ENCODE measurements at regions not wholly inside any gene's neighbourhood (a gene's known extent, or its start where the extent isn't known, plus 50 kb on each side); places are given as distances from the start of the nearest gene placed in this dataset.
"Not testable (repeated sequence)": the region's sequence is repeated elsewhere in the genome, so short reads cannot be mapped to it uniquely, and the experiment has no call there.

DNA sequence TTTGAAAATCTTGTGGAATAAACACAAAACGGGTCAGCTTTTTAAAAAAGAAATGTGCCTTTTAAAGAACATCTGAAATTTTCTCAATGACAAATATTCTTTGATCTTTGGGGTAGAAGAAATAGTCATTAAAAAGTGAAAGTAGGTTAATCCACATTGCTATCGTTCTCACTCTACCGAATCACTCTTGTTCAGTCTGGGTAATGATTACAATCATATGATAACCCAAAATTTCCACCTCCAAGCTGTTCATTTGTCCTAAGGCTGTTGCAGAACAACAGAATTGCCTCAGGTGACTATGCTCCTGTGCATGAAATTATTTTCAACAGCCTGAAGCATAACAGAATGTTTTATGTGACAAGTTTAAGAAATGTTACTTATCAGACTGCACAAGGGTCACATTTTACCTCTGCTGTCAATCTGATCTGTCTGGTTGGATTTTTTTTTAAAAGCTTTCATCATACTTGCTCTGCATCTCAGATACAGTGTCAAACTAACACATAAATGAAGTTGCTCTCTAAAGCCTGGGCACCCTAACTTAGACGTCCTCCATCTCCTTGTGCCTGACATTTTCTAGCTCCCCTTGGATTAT, 227.3 kb downstream of the LURAP1L start:
- no peak for DNase-seq

DNA sequence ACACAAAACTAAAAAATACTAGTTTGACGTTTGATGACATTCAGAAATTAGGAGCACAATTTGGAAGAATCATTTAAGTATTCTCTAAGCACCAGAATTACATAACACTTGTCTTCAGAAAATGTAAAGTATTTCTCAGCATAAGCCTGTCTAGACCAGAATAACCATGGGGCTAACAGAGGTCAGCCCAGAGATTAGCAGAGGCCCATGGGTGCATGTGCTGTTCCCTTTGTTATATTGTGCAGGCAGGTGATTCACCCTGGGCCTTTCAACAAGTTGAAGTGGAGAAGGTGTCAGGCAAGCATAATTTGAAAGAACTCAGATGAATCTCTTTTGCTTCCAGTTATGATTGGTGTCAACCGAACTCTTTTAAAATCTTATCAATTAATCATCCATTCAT, 227.9 kb downstream of the LURAP1L start:
- DNase-seq, result no peak

DNA sequence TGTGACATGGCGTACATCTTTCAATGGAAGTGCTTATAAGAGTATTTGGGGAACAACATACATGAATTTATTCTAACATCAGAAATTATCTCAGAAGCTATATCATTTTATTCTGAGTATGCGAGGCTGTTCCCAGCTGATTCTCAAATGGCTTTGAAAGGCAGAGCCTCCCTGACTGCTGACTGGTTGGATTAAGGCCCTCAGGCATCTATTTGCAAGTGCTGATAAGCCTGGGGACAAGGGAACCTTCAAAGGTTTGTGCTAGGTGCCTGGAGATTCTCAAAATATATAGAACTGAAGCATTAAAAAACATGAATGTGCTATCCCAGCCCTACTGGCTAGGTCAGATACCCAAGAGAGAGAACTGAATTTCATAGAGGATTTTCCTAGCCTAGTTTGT, 235.1 kb downstream of the LURAP1L start:
- no peak for DNase-seq

DNA sequence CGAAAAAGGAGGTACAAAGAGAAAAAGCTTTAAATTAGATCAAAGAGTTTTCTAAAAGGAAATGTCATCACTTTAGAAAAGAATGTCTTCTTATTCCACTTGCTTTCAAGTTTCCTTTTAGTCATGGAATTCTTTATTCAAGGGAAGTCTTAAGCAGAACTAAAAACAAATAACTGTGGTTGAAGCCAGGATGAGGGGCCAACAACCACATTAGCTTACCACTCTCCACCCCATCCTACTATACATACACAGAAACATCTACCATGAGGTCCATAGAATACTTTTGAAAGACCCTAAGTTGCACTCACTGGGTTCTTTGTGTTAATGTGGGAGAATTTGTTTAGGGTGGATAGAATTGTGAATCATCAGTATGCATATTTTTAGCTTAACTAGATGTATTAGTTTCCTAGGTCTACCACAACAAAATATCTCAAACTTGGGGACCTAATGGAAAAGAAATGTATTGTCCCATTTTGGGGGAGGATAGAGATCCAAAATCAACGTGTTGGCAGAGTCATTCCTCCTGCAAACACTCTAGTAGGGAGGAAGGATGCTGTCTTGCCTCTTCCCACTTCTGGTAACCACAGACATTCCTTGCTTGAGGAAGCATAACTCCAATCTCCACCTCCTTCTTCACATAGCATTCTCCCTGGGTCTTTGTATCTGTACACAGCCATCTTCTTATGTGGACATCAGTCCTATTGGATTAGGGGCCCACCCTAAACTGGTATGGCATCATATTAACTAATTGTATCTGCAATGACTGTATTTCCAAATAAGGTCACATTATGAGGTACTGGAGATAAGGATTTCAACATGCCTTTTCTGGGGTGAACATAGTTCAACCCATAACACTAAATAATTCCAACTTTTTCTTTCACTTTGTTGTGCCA, 239.4 kb downstream of the LURAP1L start:
- no peak for DNase-seq

DNA sequence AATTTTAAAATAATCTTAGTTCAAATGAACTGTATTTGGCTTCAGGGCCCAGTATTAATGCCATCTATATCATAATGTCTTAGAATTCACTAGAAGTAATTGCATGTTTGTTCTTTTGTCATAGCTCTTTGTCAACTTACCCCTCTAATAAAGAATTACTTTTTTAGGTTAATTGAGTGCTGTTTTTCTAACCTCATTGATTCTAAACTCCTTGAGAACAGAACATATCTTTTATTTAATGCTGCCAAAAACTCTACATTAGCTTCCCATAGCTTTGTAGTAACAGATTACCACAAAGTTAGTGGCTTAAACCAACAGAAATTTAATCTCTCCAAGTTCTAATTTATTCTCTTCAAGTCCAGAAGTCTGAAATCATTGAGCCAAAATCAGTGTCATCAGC, 242.4 kb downstream of the LURAP1L start:
- DNase-seq, result no peak

DNA sequence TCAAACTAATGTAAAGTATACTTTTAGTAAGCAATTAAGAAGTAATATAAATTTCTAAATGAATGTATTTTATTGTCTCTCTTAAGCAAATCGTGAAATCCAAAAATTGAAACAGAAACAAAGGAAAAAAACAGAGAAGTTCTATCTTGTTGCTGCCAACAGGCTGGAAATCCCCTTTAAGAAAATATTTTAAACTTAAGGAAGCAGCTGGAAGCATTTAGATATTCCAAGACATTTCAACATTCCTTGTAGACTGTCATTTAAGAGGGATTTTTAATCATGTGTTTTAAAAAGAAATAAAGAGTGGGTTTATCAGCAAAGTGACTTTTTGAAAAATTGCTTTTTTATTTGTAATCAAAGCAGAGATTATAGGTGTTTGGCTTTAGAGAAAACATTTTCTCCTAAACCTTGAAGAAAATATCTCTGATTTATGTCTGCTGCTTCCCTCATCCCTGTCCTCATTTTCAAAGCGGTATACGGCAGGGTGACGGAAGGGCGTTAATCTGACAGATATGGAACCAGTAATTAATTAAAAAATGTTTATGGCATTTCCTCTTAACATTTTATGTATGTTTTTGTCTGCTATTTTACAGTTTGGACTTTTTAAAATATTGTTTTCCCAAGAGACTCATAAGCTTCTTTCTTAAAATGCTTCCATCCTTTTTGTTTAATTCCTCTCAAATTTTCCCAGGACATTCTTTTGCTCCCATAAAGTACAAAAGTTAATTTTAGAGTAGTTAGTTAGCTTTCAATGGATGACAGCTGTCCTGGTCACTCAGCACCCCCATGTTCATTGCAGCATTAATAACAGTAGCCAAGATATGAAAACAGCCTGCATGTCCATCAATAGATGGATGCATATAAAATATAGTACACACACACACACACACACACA, 245.6 kb downstream of the LURAP1L start:
- DNase-seq, result no peak

DNA sequence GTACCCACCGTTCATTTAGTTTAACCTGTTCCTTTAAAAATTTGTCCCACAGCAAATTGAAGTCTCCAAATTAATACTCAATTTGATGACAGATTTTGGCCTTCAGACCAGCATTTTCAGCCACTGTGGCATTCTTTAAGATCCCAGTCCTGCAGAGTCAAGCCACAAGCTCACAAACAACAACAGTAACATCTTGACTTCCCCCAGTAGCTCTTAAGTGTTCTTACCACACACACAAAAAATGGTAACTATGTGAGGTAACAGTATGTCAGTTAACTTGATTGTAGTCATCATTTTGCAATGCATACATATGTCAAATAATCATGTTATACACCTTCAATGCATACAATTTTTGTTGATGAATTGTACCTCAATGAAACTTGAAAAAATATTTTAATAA, 247.9 kb downstream of the LURAP1L start:
- DNase-seq, result no peak

DNA sequence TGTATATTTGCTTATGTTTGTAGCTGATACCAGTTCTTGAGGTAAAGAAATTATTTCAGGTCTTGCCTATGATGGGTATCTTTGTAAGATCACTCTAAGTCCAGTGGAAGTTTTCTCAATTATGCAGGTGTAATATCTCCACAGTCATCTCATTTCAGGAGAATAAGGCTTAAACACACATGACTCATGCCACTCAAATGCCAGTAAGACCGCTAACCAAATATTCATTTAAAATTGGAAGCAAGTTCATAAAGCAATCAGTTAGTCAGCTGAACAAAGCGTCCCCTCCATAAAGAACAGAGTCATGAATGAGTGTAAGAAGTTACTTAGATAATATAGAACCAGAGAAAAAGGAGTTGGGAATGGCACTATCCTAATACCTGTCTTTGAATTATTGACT, 248.7 kb downstream of the LURAP1L start:
- DNase-seq, result no peak

DNA sequence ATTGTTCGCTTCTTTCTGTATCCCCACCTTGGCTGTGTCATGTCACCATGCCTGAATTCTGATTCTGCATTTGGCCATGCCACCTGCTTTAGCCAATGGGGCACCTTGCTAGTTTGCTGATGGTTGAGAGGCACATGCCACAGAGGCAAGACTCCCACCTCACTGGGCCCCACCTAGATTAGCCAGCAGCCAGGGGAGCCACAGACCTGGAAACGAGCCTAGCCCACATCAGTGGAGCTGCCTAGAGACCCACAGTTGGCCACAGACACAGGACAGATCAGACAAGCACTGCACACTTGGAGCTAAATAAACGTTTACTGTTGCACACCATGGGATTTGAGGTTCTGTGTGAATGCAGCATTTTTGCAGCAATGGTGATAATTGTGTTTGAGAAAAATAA, 252.1 kb downstream of the LURAP1L start:
- DNase-seq, result no peak

DNA sequence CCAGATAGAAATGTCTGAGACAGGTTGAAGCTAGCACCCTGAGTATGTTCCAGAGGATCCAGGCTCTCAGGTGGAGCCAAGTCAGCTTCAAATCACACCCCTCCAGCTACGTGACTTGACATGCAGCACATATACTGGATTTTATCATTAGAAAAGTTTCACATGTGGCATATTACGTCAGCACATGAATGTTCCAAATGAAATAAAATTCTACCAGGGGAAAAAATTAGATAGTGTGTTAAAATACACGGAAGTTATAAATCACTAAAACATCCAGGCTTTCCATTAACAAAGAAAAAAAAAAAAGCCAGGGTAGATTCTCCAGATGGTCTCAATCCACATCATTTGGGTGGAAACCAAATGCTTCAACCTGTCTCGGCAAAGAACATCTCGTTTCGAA, 251.6 kb downstream of the MPDZ start:
- peak; percentile 27 for DNase-seq

DNA sequence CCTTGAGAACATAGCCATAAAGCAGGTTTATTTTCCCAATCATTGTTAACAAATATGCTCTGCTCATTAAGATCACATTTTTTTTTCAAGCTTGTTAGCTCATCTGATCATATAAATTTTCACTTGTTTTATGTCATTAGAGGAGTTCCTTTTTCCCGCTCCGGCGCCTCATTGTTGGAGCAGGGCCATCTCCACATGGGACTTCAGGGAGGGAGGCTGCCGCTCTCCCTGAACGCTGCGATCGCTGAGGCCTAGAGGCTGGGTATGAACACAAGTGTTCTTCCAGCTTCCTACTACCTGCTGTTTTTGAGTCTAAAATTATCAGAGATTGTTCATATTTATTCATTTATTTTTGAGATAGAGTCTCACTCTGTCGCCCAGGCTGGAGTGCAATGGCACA, 246.9 kb downstream of the MPDZ start:
- no peak for DNase-seq

DNA sequence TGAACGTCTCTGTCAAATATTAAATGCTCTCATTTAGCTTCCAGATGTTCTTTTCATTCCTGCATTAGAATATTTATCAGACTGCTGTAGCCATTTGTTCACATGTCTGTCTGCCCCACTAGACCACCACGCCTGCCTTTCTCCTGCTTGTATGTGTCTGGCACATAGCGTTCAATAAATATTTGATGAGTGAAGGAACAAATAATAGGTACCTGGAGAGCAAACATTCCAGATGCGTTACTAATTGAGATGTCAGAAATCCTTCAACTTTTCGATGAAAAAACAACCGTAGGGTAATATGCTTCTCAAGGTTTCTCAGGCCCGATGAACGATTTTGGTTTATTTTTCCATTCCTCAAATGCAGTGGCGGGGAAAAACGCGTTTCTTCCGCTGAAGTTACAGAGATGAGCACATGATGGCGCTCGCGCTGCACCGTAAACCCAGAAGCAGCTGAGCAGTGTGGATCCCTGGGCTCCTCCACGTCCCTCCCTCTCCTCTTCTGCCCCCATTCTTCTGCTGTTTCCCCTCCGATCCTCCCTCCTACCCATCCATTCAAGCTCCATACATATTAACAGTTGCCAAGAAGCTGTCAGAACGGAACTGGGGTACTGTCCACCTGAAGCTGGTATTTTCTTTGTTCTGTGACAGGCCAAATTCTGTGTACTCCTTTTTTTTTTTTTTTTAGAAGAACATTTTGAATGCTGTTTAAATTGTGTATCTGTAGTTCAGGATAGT, 245.4 kb downstream of the MPDZ start:
- peak; percentile 88 for DNase-seq

DNA sequence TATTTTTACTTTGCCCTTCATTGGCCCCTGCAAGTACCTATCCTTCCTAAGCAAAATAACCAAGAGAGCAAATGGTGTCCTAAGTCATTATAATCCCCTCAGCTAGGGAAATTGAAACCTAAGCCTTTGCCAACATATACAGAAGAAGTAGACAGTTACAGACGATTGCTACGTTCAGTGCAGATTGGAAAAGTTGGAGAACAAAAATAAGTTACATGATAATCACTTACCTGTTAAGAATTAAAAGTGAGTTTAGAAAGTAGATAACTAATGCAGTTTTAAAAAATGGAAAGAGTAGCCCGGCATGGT, 244.8 kb downstream of the MPDZ start:
- no peak for DNase-seq

DNA sequence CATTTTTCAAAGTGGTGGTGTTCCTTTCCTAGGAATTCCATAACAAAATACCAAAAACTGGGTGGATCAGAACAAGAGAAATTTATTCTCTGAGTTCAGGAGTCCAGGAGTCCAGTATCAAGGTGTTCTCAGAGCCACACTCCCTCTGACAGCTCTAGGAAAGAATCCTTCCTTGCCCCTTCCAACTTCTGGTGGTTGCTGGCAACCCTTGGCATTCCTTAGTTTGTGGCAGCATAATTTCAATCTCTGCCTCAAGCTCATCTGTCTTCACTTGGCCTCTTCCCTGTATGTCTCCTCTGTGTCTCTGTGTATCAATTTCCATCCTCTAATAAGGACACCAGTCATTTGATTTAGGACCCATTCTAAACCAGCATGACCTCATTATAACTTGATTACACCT, 243.7 kb downstream of the MPDZ start:
- DNase-seq, result peak; percentile 29

DNA sequence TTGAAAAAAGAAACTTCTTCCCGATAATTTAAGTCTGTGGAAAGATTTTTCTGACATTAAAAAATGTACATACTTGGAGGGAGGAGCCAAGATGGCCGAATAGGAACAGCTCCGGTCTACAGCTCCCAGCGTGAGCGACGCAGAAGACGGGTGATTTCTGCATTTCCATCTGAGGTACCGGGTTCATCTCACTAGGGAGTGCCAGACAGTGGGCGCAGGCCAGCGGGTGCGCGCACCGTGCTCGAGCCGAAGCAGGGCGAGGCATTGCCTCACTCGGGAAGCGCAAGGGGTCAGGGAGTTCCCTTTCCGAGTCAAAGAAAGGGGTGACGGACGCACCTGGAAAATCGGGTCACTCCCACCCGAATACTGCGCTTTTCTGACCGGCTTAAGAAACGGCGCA, 241.7 kb downstream of the MPDZ start:
- DNase-seq, result not testable (repeated sequence)

DNA sequence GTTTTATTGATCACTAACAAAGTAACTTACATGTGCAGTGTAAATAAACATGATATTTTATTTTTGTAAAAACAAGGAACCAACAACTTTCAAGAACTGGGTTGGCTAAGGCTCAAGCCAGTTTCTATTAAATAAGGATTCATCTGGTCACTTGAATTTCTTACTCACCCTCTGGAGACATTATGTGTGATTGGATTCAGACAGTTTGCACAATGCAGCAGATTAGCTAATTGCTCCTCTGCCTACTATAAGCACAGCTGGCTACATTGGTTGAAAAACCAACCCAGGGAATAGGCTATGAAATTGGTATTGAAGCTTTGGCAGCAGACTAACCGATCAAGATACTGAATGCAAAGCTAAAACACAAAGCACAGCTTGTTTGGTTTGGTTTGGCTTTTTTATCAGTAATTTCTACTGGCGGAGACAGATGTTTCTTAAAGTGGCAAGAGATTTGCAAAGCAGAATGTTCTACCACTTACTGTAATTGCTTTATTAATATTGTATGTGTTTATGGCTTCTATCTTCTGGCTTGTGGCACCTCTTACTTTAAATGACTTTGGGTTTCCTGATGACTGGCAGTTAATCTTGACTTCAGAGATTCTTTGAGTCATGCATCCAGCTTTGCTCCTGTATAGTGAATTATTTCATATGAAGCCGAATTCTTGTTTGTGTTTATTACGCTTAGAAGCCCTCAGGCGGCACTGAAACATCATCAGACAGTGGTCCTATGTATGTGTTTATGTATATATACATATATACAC, 231.5 kb downstream of the MPDZ start:
- no peak for DNase-seq

DNA sequence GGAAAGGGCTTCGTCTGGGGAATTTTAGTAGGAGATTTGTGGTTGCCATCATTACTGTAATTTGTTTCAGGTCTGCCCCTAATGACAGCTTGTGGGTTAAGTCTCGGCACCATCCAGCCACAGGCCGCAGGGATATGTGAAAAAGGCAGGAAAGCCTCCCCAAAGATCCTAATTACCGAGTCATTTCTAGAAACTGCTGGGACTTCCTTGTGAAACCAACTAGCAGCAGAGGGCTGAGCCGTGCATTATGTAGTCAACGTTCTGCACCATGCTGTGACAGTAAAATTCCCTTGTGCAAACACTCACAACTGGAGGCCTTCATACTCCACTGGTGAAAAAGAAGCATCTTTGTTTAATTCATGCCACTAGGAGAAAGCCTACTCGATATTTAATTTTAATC, 230.3 kb downstream of the MPDZ start:
- DNase-seq, result peak; percentile 61

DNA sequence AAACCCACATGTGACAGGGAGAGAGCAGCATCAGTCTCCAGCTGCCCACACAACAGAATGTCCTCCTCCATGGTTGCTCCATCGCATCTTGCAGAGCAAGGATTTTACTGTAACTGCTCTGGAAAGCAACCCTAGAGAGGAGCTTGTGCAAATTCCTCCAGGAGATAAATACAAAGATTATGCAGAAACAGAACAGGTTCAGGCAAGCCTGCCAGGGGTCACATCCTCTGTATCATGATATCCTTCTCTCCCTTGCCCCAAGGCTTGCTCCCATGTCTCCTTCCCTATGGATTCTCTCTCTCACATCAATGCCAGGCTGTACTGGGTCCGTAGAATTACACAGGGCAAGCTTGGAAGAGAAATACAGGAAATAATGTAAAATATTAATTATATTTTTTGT, 226.0 kb downstream of the MPDZ start:
- no peak for DNase-seq

DNA sequence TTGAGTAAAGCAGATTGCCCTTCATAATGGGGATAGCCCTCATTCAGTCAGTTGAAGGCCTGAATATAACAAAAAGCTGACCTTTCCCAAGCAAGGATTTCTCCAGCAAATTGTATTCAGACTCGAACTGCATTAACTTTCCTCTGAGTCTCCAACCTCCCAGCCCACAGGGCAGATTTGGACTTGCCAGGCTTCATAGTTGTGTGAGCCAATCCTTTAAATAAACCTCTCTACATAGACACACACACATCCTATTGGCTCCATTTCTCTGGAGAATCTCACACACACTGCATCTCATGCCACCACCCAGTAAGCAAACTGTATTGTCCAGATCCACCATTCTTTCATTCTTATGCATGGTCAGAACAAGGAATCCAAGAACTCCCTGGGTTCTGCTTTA, 225.1 kb downstream of the MPDZ start:
- no peak for DNase-seq

All from femur (tissue), 1 donor.